OCI-LY7 (cell line): ENCODE measurements at regions not wholly inside any gene's neighbourhood (a gene's known extent, or its start where the extent isn't known, plus 50 kb on each side); places are given as distances from the start of the nearest gene placed in this dataset.

Experiments used
- BruUV-seq: library from RNA; stranded (reverse); fragments of 400-500 nt; replicated peaks from 2 replicates; lab custom pipeline; 2021; lab: Mats Ljungman, UMichigan
- CTCF ChIA-PET: fragments of 300-600 bp; sonication (Branson Sonifier 250); formaldehyde crosslinking; loops from one replicate; lab custom pipeline; 2022; ENCODE audit warnings: antibody characterized with exemption; ENCODE audit not compliant: unreplicated experiment; lab: Charles Lee
- POLR2A ChIA-PET: fragments of 300-600 bp; sonication (Branson Sonifier 250); formaldehyde crosslinking; loops from one replicate; lab custom pipeline; 2022; ENCODE audit warnings: antibody characterized with exemption; lab: Charles Lee
- DNase-seq: peaks from one replicate; pipeline ENCODE4 v3.0.0-alpha.2; 2015; ENCODE audit warnings: low spot score
- H2AFZ ChIP-seq: fragments of 200-600 bp; sonication (generic), shearing (Covaris generic); 2 replicates; pipeline ENCODE4 v1.6.1; 2014; ENCODE audit warnings: mild to moderate bottlenecking, antibody characterized with exemption, low read length, moderate library complexity
- H3K27ac ChIP-seq: fragments of 200-600 bp; sonication (generic); 2 replicates; pipeline ENCODE4 v1.5.1; 2014; ENCODE audit warnings: mixed run types, low read depth, mild to moderate bottlenecking, moderate library complexity, low read length, inconsistent platforms; ENCODE audit not compliant: poor library complexity, severe bottlenecking
- H3K36me3 ChIP-seq: fragments of 200-600 bp; sonication (generic); 2 replicates; pipeline ENCODE4 v1.6.1; 2014; ENCODE audit warnings: mild to moderate bottlenecking, antibody characterized with exemption, low read length, moderate library complexity, mixed read lengths; ENCODE audit not compliant: insufficient read depth
- H3K4me1 ChIP-seq: fragments of 200-600 bp; sonication (generic); 2 replicates; pipeline ENCODE4 v1.5.1; 2014; ENCODE audit warnings: mild to moderate bottlenecking, low read length; ENCODE audit not compliant: insufficient read depth, poor library complexity, severe bottlenecking
- H3K4me2 ChIP-seq: fragments of 200-600 bp; sonication (generic); 2 replicates; pipeline ENCODE4 v1.6.1; 2014; ENCODE audit warnings: mild to moderate bottlenecking, low read length
- H3K4me3 ChIP-seq: fragments of 200-600 bp; sonication (generic); 2 replicates; pipeline ENCODE4 v1.5.1; 2014; ENCODE audit warnings: mild to moderate bottlenecking, low read depth, low read length; ENCODE audit not compliant: poor library complexity, severe bottlenecking
- H3K79me2 ChIP-seq: fragments of 200-600 bp; sonication (generic); 2 replicates; pipeline ENCODE4 v1.6.1; 2016; ENCODE audit warnings: low read depth, mild to moderate bottlenecking, low read length, moderate library complexity, mixed read lengths; ENCODE audit not compliant: insufficient read depth
- H3K9me2 ChIP-seq: fragments of 200-600 bp; sonication (generic); 2 replicates; pipeline ENCODE4 v1.6.1; 2016; ENCODE audit warnings: mild to moderate bottlenecking, low read length, mixed read lengths; ENCODE audit not compliant: insufficient read depth
- H3K9me3 ChIP-seq: fragments of 200-600 bp; sonication (generic); 2 replicates; pipeline ENCODE4 v1.6.1; 2014; ENCODE audit warnings: mild to moderate bottlenecking, mixed run types, low read length, mixed read lengths
- H4K20me1 ChIP-seq: fragments of 200-600 bp; sonication (generic); 2 replicates; pipeline ENCODE4 v1.6.1; 2014; ENCODE audit warnings: mild to moderate bottlenecking, antibody characterized with exemption, low read length, moderate library complexity, mixed read lengths; ENCODE audit not compliant: insufficient read depth
- EZH2phosphoT487 ChIP-seq: fragments of 200-600 bp; sonication (generic); IDR thresholded peaks from 2 replicates; pipeline ENCODE4 v1.6.1; 2018; ENCODE audit warnings: low read depth, borderline replicate concordance, mild to moderate bottlenecking, mixed run types, antibody characterized with exemption, low read length, moderate library complexity, mixed read lengths
- intact Hi-C: fragments of 100-400 bp; cut with micrococcal nuclease; formaldehyde crosslinking; loops from one replicate; pipeline ENCODE4 v1.10.0; 2022; ENCODE audit not compliant: unreplicated experiment
- TF ChIP-seq, protein P1 (sequence below): fragments of 200-600 bp; sonication (generic); conservative IDR thresholded peaks from 2 replicates; pipeline ENCODE4 v1.5.1; 2014; ENCODE audit warnings: mild to moderate bottlenecking, antibody characterized with exemption, low read length, moderate library complexity, mixed read lengths

DNA sequence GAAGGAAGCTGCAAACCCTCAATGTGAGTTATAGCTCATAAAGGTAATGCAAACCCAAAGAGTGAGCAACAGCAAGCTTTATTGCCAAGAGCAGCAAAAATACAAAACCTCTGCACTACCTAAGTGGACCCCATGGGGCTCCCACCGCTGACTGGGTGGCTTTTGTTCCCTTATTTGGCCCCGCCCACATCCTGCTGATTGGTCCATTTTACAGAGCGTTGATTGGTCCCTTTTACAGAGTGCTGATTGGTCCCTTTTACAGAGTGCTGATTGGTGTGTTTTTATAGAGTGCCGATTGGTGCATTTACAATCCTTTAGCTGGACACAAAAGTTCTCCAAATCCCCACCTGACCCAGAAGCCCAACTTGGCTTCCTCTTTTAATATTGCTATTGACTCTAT is 154.5 kb upstream of the NSMCE3 start:
- H2AFZ ChIP-seq = no peak overlapping the region
- H3K9me2 ChIP-seq = no peaks in the 10 kb centered on the region
- ChIA-PET CTCF (no interaction called here), POLR2A (no interaction called here)
- no peak overlapping the region for H3K4me3 ChIP-seq
- no peak overlapping the region for H3K27ac ChIP-seq
- H3K79me2 ChIP-seq = no peaks in the 10 kb centered on the region
- TF ChIP-seq EZH2phosphoT487 = no peak
- TF ChIP-seq, protein P1, sequence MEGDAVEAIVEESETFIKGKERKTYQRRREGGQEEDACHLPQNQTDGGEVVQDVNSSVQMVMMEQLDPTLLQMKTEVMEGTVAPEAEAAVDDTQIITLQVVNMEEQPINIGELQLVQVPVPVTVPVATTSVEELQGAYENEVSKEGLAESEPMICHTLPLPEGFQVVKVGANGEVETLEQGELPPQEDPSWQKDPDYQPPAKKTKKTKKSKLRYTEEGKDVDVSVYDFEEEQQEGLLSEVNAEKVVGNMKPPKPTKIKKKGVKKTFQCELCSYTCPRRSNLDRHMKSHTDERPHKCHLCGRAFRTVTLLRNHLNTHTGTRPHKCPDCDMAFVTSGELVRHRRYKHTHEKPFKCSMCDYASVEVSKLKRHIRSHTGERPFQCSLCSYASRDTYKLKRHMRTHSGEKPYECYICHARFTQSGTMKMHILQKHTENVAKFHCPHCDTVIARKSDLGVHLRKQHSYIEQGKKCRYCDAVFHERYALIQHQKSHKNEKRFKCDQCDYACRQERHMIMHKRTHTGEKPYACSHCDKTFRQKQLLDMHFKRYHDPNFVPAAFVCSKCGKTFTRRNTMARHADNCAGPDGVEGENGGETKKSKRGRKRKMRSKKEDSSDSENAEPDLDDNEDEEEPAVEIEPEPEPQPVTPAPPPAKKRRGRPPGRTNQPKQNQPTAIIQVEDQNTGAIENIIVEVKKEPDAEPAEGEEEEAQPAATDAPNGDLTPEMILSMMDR = no peak
- no peaks in the 10 kb centered on the region for H4K20me1 ChIP-seq
- DNase-seq = peak; percentile 5
- no peaks in the 10 kb centered on the region for H3K36me3 ChIP-seq
- no peaks in the 10 kb centered on the region for H3K4me1 ChIP-seq
- no peak overlapping the region for H3K4me2 ChIP-seq
- intact Hi-C loops = no loop called here
- no TSS peak for BruUV-seq
- peaks cover 8% of the 10 kb centered on the region; the same call in 1 of the 2 replicates for H3K9me3 ChIP-seq

DNA sequence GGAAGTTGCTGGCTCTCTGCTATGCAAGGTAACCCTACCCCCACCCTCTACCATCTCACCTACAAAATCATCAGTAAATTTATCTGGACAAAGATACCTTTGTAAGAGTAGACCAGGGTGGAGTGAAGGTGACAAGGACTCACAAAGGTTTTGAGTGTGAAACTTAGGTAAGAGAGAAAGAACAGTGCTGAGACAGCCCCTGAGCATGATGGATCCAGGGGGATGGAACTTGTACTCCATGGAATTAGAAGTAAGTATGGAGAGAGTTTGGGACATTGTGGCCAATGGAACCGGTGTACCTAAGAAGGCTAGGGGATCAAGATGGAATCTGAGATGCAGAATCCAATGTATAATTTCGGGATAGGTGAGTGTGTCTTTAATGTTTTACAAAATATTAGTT is 153.0 kb upstream of the NSMCE3 start:
- H3K4me1 ChIP-seq = no peaks in the 10 kb centered on the region
- DNase-seq = no peak
- no peaks in the 10 kb centered on the region for H3K9me2 ChIP-seq
- no TSS peak for BruUV-seq
- no peaks in the 10 kb centered on the region for H3K36me3 ChIP-seq
- no peak overlapping the region for H3K4me2 ChIP-seq
- ChIA-PET CTCF (no interaction called here), POLR2A (no interaction called here)
- TF ChIP-seq EZH2phosphoT487 = no peak
- TF ChIP-seq, protein P1 = no peak
- no peak overlapping the region for H2AFZ ChIP-seq
- H4K20me1 ChIP-seq = no peaks in the 10 kb centered on the region
- H3K27ac ChIP-seq = no peak overlapping the region
- peaks cover 8% of the 10 kb centered on the region; the same call in 1 of the 2 replicates for H3K9me3 ChIP-seq
- intact Hi-C loops = no loop called here
- H3K4me3 ChIP-seq = no peak overlapping the region
- no peaks in the 10 kb centered on the region for H3K79me2 ChIP-seq

- POLR2A ChIA-PET = interaction anchor here (0.5 kb wide), 1 partner anchor 159 kb away, joined by 3 read pairs; no protein-coding TSS in a partner anchor
- DNase-seq = no peak
- Histone ChIP-seq H2AFZ (no peak overlapping the region), H4K20me1 (no peaks in the 10 kb centered on the region), H3K4me1 (no peaks in the 10 kb centered on the region), H3K4me2 (no peak overlapping the region), H3K9me3 (peaks cover 8% of the 10 kb centered on the region; the same call in 1 of the 2 replicates), H3K4me3 (no peak overlapping the region), H3K36me3 (no peaks in the 10 kb centered on the region), H3K9me2 (no peaks in the 10 kb centered on the region), H3K27ac (no peak overlapping the region), H3K79me2 (no peaks in the 10 kb centered on the region)
- no TSS peak for BruUV-seq
- CTCF ChIA-PET = no interaction called here
- intact Hi-C loops = no loop called here
- no peak for TF ChIP-seq EZH2phosphoT487
- TF ChIP-seq, protein P1 = no peak
Measured at GRCh38 chr15:29420188-29420587, 150.6 kb upstream of the NSMCE3 start.
